ENCODE measurements at regions not wholly inside any gene's neighbourhood (a gene's known extent, or its start where the extent isn't known, plus 50 kb on each side); places are given as distances from the start of the nearest gene placed in this dataset.

GRCh38 chr10:109202111-109202510, 721.2 kb downstream of the XPNPEP1 start:
- Mint-ChIP-seq H3K4me1 (no peaks in the 10 kb centered on the region), H3K36me3 (peaks cover 6% of the 10 kb centered on the region; the same call in 1 of the 2 replicates), H3K9me3 (peaks cover 9% of the 10 kb centered on the region), H3K27ac (no peak overlapping the region), H3K4me3 (no peak overlapping the region), H3K27me3 (ENCODE audit: low read depth) (no peaks in the 10 kb centered on the region)
- CTCF ChIA-PET = no interaction called here
- POLR2A ChIA-PET = no interaction called here
- ATAC-seq (no peak), DNase-seq (ENCODE audit: low spot score) (no peak)
- TF ChIP-seq MAX (CRISPR knock-in tag; IDR thresholded peaks at IDR 0.05) (no peak), ATF1 (CRISPR knock-in tag; IDR thresholded peaks at IDR 0.05) (no peak), JUN (CRISPR knock-in tag; IDR thresholded peaks at IDR 0.05) (no peak), ZNF512 (CRISPR knock-in tag; IDR thresholded peaks at IDR 0.05; ENCODE audit: borderline replicate concordance) (no peak), AR (CRISPR knock-in tag; IDR thresholded peaks at IDR 0.05) (no peak), TCF7 (CRISPR knock-in tag; IDR thresholded peaks at IDR 0.05; ENCODE audit: low read depth) (no peak), OVOL2 (CRISPR knock-in tag; IDR thresholded peaks at IDR 0.05; ENCODE audit: borderline replicate concordance) (no peak), KAT7 (CRISPR knock-in tag; IDR thresholded peaks at IDR 0.05; ENCODE audit: borderline replicate concordance) (no peak), MXD4 (CRISPR knock-in tag; IDR thresholded peaks at IDR 0.05; ENCODE audit: borderline replicate concordance) (no peak), CTCF (IDR thresholded peaks at IDR 0.05) (no peak), NFATC4 (CRISPR knock-in tag; IDR thresholded peaks at IDR 0.05) (no peak), MYBL2 (CRISPR knock-in tag; IDR thresholded peaks at IDR 0.05) (no peak), HMGA2 (CRISPR knock-in tag; IDR thresholded peaks at IDR 0.05) (no peak), ELF4 (CRISPR knock-in tag; IDR thresholded peaks at IDR 0.05; ENCODE audit: low read depth) (no peak), ZNF138 (CRISPR knock-in tag; conservative IDR thresholded peaks at IDR 0.05) (no peak)

GRCh38 chr10:109200646-109201045, 722.7 kb downstream of the XPNPEP1 start:
- no peak for TF ChIP-seq TEAD4 (CRISPR knock-in tag; IDR thresholded peaks at IDR 0.05)
- TF ChIP-seq E2F1 (CRISPR knock-in tag; IDR thresholded peaks at IDR 0.05) = no peak
- TF ChIP-seq RORB (CRISPR knock-in tag; IDR thresholded peaks at IDR 0.05) = no peak
- TF ChIP-seq ZNF219 (CRISPR knock-in tag; IDR thresholded peaks at IDR 0.05; ENCODE audit: borderline replicate concordance) = no peak
- no peak for TF ChIP-seq ZNF263 (CRISPR knock-in tag; IDR thresholded peaks at IDR 0.05; ENCODE audit: low read depth)
- no peak for TF ChIP-seq NFYB (CRISPR knock-in tag; conservative IDR thresholded peaks at IDR 0.05; ENCODE audit: low read depth)
- no peak for TF ChIP-seq MYBL2 (CRISPR knock-in tag; IDR thresholded peaks at IDR 0.05)
- no peak for TF ChIP-seq CBFB (CRISPR knock-in tag; IDR thresholded peaks at IDR 0.05; ENCODE audit: low read depth)
- no peak for TF ChIP-seq TEAD1 (CRISPR knock-in tag; IDR thresholded peaks at IDR 0.05)
- TF ChIP-seq MXD4 (CRISPR knock-in tag; IDR thresholded peaks at IDR 0.05; ENCODE audit: borderline replicate concordance) = no peak
- no peak for TF ChIP-seq HMGXB4 (CRISPR knock-in tag; IDR thresholded peaks at IDR 0.05)
- TF ChIP-seq CTCF (IDR thresholded peaks at IDR 0.05) = no peak
- TF ChIP-seq MLX (CRISPR knock-in tag; IDR thresholded peaks at IDR 0.05) = no peak
- Mint-ChIP-seq H3K27ac (no peak overlapping the region), H3K36me3 (peaks cover 7% of the 10 kb centered on the region; the same call in 1 of the 2 replicates), H3K9me3 (peaks cover 22% of the 10 kb centered on the region), H3K4me1 (no peaks in the 10 kb centered on the region), H3K27me3 (ENCODE audit: low read depth) (no peaks in the 10 kb centered on the region), H3K4me3 (no peak overlapping the region)
- ATAC-seq (no peak), DNase-seq (ENCODE audit: low spot score) (no peak)
- POLR2A ChIA-PET = no interaction called here
- CTCF ChIA-PET = no interaction called here

All from WTC11 (cell line).